ENCODE measurements at regions not wholly inside any gene's neighbourhood (a gene's known extent, or its start where the extent isn't known, plus 50 kb on each side); places are given as distances from the start of the nearest gene placed in this dataset.
A peak's percentile ranks its signal among the peaks of the same experiment; 100 is the strongest.

DNA sequence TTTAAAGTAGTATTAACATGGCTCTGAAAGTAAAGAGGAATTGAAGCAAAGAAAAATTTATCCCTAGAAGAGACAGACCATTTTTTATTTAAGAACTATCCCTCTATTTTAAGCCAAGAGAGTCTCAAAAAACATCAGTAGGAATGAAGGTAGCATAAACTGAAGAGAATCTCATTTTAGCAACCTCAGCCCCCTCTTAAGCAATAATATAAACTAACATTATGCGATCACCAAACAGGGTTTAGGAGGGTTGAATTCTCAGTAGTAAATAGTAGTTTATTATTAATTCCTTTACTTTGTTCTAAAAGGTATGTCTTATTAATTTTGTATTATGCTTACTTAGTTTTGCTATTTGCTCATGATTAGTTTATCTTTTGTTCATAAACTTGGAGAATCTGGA lies 287.4 kb downstream of the CDK5RAP2 start:
- no peak overlapping the region for H3K4me3 ChIP-seq (ENCODE audit: low read depth, low read length)
- FAIRE-seq (no peak), DNase-seq (ENCODE audit: low read depth) (no peak)
- H3K36me3 ChIP-seq (ENCODE audit: control insufficient read depth, insufficient read depth, low read length) = no peaks in the 10 kb centered on the region
- TF ChIP-seq, protein P1, sequence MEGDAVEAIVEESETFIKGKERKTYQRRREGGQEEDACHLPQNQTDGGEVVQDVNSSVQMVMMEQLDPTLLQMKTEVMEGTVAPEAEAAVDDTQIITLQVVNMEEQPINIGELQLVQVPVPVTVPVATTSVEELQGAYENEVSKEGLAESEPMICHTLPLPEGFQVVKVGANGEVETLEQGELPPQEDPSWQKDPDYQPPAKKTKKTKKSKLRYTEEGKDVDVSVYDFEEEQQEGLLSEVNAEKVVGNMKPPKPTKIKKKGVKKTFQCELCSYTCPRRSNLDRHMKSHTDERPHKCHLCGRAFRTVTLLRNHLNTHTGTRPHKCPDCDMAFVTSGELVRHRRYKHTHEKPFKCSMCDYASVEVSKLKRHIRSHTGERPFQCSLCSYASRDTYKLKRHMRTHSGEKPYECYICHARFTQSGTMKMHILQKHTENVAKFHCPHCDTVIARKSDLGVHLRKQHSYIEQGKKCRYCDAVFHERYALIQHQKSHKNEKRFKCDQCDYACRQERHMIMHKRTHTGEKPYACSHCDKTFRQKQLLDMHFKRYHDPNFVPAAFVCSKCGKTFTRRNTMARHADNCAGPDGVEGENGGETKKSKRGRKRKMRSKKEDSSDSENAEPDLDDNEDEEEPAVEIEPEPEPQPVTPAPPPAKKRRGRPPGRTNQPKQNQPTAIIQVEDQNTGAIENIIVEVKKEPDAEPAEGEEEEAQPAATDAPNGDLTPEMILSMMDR (IDR thresholded peaks at IDR 0.05; ENCODE audit: insufficient read depth, low read length, severe bottlenecking) = no peak
- no peaks in the 10 kb centered on the region for H3K27me3 ChIP-seq (ENCODE audit: control insufficient read depth, insufficient read depth, low read length)

GRCh38 chr9:120291050-120291449 lies 288.9 kb downstream of the CDK5RAP2 start:
- FAIRE-seq = no peak
- H3K4me3 ChIP-seq (ENCODE audit: low read depth, low read length) = no peak overlapping the region
- DNase-seq (ENCODE audit: low read depth) = no peak
- no peaks in the 10 kb centered on the region for H3K36me3 ChIP-seq (ENCODE audit: control insufficient read depth, insufficient read depth, low read length)
- H3K27me3 ChIP-seq (ENCODE audit: control insufficient read depth, insufficient read depth, low read length) = no peaks in the 10 kb centered on the region
- TF ChIP-seq, protein P1 (IDR thresholded peaks at IDR 0.05; ENCODE audit: insufficient read depth, low read length, severe bottlenecking) = no peak

DNA sequence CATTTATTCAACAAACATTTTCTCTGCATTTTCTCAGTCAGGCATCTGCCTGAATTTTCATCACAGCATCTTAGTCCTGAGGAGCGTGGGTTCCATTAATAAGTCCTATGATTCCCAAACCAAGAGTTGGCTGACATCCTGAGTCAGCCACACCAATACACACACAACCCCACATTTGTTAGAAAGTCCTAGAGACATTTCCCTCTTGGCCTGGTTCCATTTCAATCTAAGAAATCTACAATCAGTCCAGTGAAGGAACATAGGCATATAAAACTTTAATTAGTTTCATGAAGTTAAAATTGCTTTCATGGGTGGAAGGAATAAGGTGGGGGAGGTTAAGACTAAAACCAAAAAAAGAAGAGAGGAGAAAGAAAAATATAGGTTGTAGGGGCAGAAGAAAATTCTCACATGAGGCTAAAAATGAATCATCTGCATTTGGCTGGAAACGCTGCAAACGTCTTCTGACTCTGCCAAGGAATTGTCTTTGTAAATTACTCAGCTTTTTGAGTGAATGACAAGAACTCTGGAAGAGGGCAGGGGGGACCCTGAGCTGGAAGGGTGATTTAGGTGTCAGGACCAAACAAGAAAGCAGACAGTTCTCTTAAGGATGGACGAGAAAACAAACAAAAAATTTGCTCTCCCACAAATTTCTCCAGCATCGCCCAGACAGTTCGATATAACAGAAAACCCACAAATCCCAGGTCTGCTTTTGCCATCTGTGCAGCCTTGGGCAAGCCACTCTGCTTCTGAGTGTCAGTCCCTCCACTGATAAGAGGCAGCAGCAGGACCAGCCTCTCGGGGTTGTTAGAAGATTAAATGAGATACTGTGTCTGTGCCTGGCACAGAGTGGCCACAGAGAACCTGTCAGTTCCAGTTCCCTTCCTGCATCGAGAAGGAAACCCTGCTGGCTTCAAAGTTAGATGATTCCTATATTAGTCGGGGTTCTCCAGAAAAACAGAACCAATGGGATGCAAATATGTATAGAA lies 289.7 kb downstream of the CDK5RAP2 start:
- Histone ChIP-seq H3K36me3 (ENCODE audit: control insufficient read depth, insufficient read depth, low read length) (no peaks in the 10 kb centered on the region), H3K27me3 (ENCODE audit: control insufficient read depth, insufficient read depth, low read length) (no peaks in the 10 kb centered on the region), H3K4me3 (ENCODE audit: low read depth, low read length) (no peak overlapping the region)
- TF ChIP-seq, protein P1 (IDR thresholded peaks at IDR 0.05; ENCODE audit: insufficient read depth, low read length, severe bottlenecking) = no peak
- no peak for FAIRE-seq
- peak; percentile 38 for DNase-seq (ENCODE audit: low read depth)

- no peaks in the 10 kb centered on the region for H3K36me3 ChIP-seq (ENCODE audit: control insufficient read depth, insufficient read depth, low read length)
- no peak for DNase-seq (ENCODE audit: low read depth)
Measured at GRCh38 chr9:120289098-120289497, 290.9 kb downstream of the CDK5RAP2 start.

DNA sequence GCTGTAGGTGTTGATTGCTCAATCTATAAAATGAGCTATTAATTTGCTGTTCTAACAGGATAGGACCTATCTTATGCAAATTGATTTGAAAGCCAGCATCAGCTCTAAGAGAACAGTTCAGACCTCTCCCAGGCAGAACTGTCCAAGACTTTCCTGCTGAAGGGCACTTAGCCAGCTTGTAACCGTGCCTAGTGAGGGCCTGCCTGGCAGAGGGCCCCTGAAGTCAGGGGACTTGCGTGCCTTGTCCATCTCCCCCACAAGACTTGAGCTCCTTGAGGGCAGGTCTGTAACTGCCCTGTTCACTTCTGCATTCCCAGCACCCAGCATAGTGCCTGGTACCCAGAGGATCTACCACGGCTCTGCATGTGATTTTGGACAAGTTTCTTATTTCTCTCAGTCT lies 293.4 kb downstream of the CDK5RAP2 start:
- H3K36me3 ChIP-seq (ENCODE audit: control insufficient read depth, insufficient read depth, low read length) = no peaks in the 10 kb centered on the region
- H3K4me3 ChIP-seq (ENCODE audit: low read depth, low read length) = no peak overlapping the region
- TF ChIP-seq, protein P1 (IDR thresholded peaks at IDR 0.05; ENCODE audit: insufficient read depth, low read length, severe bottlenecking) = no peak
- H3K27me3 ChIP-seq (ENCODE audit: control insufficient read depth, insufficient read depth, low read length) = no peaks in the 10 kb centered on the region
- DNase-seq (ENCODE audit: low read depth) (no peak), FAIRE-seq (no peak)

More at GRCh38 chr9:120289098-120289497, 290.9 kb downstream of the CDK5RAP2 start:
- TF ChIP-seq, protein P1 (IDR thresholded peaks at IDR 0.05; ENCODE audit: insufficient read depth, low read length, severe bottlenecking) = no peak
- no peak for FAIRE-seq
- no peak overlapping the region for H3K4me3 ChIP-seq (ENCODE audit: low read depth, low read length)
- H3K27me3 ChIP-seq (ENCODE audit: control insufficient read depth, insufficient read depth, low read length) = no peaks in the 10 kb centered on the region

Measured in bronchial epithelial cell (primary cell).